CD14-positive monocyte (primary cell): ENCODE measurements at regions not wholly inside any gene's neighbourhood (a gene's known extent, or its start where the extent isn't known, plus 50 kb on each side); places are given as distances from the start of the nearest gene placed in this dataset.

Experiments
- DNase-seq, 3 donors: peaks; one replicate each; pipeline ENCODE4 v3.0.0-alpha.2; 2011 to 2022
- H2AFZ ChIP-seq: 2 replicates; pipeline ENCODE4 v1.6.0; 2012; ENCODE audit warnings: mild to moderate bottlenecking, low read depth, low read length, inconsistent platforms; ENCODE audit not compliant: insufficient read depth, poor library complexity, severe bottlenecking
- H3K27ac ChIP-seq, 2 donors: 1 replicate in 1 of 2; 2 replicates in 1 of 2; pipeline ENCODE4 v1.5.1; 2012 to 2013; ENCODE audit warnings: low read length in 2 of 2, control low read depth in 1 of 2, inconsistent platforms in 1 of 2, low read depth in 1 of 2, mild to moderate bottlenecking in 1 of 2
- H3K27me3 ChIP-seq, 2 donors: one replicate each; pipeline versions ENCODE4 v1.6.0 to v1.6.1; 2011 to 2013; ENCODE audit warnings: low read length in 2 of 2; ENCODE audit not compliant: control insufficient read depth in 2 of 2, insufficient read depth in 2 of 2
- H3K36me3 ChIP-seq, 2 donors: replicated peaks in 1 of 2; 1 replicate in 1 of 2; 2 replicates in 1 of 2; pipeline versions ENCODE4 v1.5.1 to v1.6.1; 2012 to 2013; ENCODE audit warnings: low read length in 2 of 2, control low read depth in 1 of 2, inconsistent platforms in 1 of 2, mild to moderate bottlenecking in 1 of 2; ENCODE audit not compliant: insufficient read depth in 2 of 2, control insufficient read depth in 1 of 2
- H3K4me1 ChIP-seq, 2 donors: 1 replicate in 1 of 2; 2 replicates in 1 of 2; pipeline versions ENCODE4 v1.5.1 to v1.6.1; 2012 to 2013; ENCODE audit warnings: low read length in 2 of 2, control low read depth in 1 of 2, inconsistent platforms in 1 of 2, mild to moderate bottlenecking in 1 of 2, moderate library complexity in 1 of 2; ENCODE audit not compliant: insufficient read depth in 2 of 2, control insufficient read depth in 1 of 2
- H3K4me2 ChIP-seq: replicated peaks from 2 replicates; pipeline ENCODE3; 2012; ENCODE audit warnings: low read length, moderate library complexity, mild to moderate bottlenecking; ENCODE audit not compliant: poor library complexity, severe bottlenecking; ENCODE audit errors: extremely low read depth
- H3K4me3 ChIP-seq, 3 experiments: fragments of 200-600 bp in 1 of 3; sonication (generic) in 1 of 3; replicated peaks in 1 of 3; 1 replicate in 2 of 3; 2 replicates in 1 of 3; pipeline ENCODE4 v1.5.1; 2011 to 2013; ENCODE audit warnings: low read length in 3 of 3, mild to moderate bottlenecking in 3 of 3, control low read depth in 2 of 3, low read depth in 2 of 3, inconsistent platforms in 1 of 3, moderate library complexity in 1 of 3
- H3K79me2 ChIP-seq: 2 replicates; pipeline ENCODE4 v1.6.0; 2012; ENCODE audit warnings: mild to moderate bottlenecking, control low read depth, inconsistent platforms, low read length, moderate library complexity; ENCODE audit not compliant: insufficient read depth
- H3K9ac ChIP-seq: 2 replicates; pipeline ENCODE4 v1.6.0; 2017; ENCODE audit warnings: low read length, mild to moderate bottlenecking; ENCODE audit not compliant: insufficient read depth, poor library complexity, severe bottlenecking
- H3K9me3 ChIP-seq, 2 donors: replicated peaks in 1 of 2; 1 replicate in 1 of 2; 2 replicates in 1 of 2; pipeline versions ENCODE4 v1.5.1 to v1.6.1; 2012 to 2013; ENCODE audit warnings: low read length in 2 of 2, control low read depth in 1 of 2; ENCODE audit not compliant: control insufficient read depth in 1 of 2, insufficient read depth in 1 of 2
- H4K20me1 ChIP-seq: 2 replicates; pipeline ENCODE4 v1.6.0; 2012; ENCODE audit warnings: mild to moderate bottlenecking, low read length, control low read depth, moderate library complexity; ENCODE audit not compliant: insufficient read depth
- H3K27ac Mint-ChIP-seq, 7 donors: one replicate each; pipeline ENCODE4 v1.8.0; 2020; ENCODE audit warnings: mild to moderate bottlenecking in 7 of 7, mixed read lengths in 7 of 7, moderate library complexity in 6 of 7, inconsistent platforms in 2 of 7
- H3K27me3 Mint-ChIP-seq, 3 donors: one replicate each; pipeline ENCODE4 v1.8.0; 2021 to 2022; ENCODE audit warnings: low read depth in 3 of 3, mild to moderate bottlenecking in 3 of 3, mixed read lengths in 3 of 3, moderate library complexity in 3 of 3, inconsistent platforms in 1 of 3
- H3K36me3 Mint-ChIP-seq, 2 donors: one replicate each; pipeline ENCODE4 v1.8.0; 2020; ENCODE audit warnings: mixed read lengths in 2 of 2, inconsistent platforms in 1 of 2, mild to moderate bottlenecking in 1 of 2
- H3K4me1 Mint-ChIP-seq: one replicate; pipeline ENCODE4 v1.8.0; 2020; ENCODE audit warnings: mild to moderate bottlenecking, mixed read lengths
- H3K4me3 Mint-ChIP-seq, 2 donors: one replicate each; pipeline ENCODE4 v1.8.0; 2020; ENCODE audit warnings: mild to moderate bottlenecking in 2 of 2, mixed read lengths in 2 of 2, moderate library complexity in 1 of 2
- H3K9me3 Mint-ChIP-seq, 7 donors: one replicate each; pipeline ENCODE4 v1.8.0; 2020 to 2022; ENCODE audit warnings: mixed read lengths in 7 of 7, mild to moderate bottlenecking in 6 of 7, moderate library complexity in 6 of 7, inconsistent platforms in 2 of 7
- whole genome bisulfite sequencing: methylation state at CpG from one replicate; pipeline ENCODE4 v1.1.5; 2013; ENCODE audit warnings: missing lambda C conversion rate; ENCODE audit not compliant: insufficient coverage; 5-methylcytosine and 5-hydroxymethylcytosine counted together
- intact Hi-C, 2 donors: fragments of 100-400 bp; cut with micrococcal nuclease; formaldehyde crosslinking; loops; one replicate each; pipeline versions ENCODE4 v1.15.0 to v1.15.1; 2023
- TF ChIP-seq, protein P1 (sequence below): fragments of 200-600 bp; IDR thresholded peaks from one replicate; pipeline ENCODE4 v1.8.0; 2022; ENCODE audit warnings: antibody characterized with exemption, mild to moderate bottlenecking

DNA sequence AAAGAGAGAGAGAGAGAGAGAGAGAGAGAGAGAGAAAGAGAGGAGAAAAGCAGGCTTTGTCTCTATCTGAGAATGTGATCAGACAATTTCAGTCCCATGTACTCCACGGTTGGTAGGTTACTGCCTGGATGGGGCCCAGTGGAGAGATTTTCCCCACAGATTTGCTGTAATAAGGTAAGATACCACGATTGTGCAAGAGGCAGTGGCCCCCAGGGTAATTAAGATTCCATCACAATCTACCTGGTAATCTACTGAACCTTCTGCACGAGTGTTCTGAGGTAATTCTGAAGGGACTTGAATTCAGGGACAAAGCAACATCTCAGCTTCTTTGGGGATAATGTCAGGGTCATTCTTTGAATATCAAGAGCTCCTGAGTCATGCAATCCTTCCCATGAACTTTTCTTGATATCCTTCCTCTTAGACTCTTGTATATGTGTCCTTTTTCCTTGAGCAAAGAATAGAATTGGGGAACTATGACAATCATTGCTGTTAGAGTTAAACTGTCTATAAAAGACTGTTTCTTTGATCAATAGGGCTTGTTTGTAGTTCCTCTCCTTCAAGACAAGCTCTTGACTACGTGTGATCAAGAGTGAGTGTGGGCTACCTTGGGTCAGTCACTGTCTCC lies 306.6 kb downstream of the MAF start:
- Histone ChIP-seq H2AFZ (no peak overlapping the region), H3K79me2 (no peaks in the 10 kb centered on the region), H3K4me2 (no peak overlapping the region), H3K36me3 (no peaks in the 10 kb centered on the region), H3K9ac (no peak overlapping the region), H3K4me1 (peaks cover 24 to 25% of the 10 kb centered on the region in 2 donors), H3K27me3 (no peaks in the 10 kb centered on the region), H3K27ac (no peak overlapping the region), H3K9me3 (peaks cover 4 to 7% of the 10 kb centered on the region in 2 donors), H4K20me1 (no peaks in the 10 kb centered on the region), H3K4me3 (no peak overlapping the region)
- TF ChIP-seq, protein P1, sequence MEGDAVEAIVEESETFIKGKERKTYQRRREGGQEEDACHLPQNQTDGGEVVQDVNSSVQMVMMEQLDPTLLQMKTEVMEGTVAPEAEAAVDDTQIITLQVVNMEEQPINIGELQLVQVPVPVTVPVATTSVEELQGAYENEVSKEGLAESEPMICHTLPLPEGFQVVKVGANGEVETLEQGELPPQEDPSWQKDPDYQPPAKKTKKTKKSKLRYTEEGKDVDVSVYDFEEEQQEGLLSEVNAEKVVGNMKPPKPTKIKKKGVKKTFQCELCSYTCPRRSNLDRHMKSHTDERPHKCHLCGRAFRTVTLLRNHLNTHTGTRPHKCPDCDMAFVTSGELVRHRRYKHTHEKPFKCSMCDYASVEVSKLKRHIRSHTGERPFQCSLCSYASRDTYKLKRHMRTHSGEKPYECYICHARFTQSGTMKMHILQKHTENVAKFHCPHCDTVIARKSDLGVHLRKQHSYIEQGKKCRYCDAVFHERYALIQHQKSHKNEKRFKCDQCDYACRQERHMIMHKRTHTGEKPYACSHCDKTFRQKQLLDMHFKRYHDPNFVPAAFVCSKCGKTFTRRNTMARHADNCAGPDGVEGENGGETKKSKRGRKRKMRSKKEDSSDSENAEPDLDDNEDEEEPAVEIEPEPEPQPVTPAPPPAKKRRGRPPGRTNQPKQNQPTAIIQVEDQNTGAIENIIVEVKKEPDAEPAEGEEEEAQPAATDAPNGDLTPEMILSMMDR, result no peak
- peaks cover 27% of the 10 kb centered on the region for H3K4me1 Mint-ChIP-seq
- DNase-seq, result no peak
- no peak overlapping the region for H3K27ac Mint-ChIP-seq
- H3K9me3 Mint-ChIP-seq, result peaks cover 4 to 11% (median 7%) of the 10 kb centered on the region in 7 donors
- WGBS, result no CpG with 5 or more reads among the region's 4 CpGs
- intact Hi-C loops, result no loop called here
- no peaks in the 10 kb centered on the region for H3K36me3 Mint-ChIP-seq
- H3K4me3 Mint-ChIP-seq, result no peak overlapping the region
- peaks cover 3 to 7% (median 4%) of the 10 kb centered on the region in 3 donors for H3K27me3 Mint-ChIP-seq

DNA sequence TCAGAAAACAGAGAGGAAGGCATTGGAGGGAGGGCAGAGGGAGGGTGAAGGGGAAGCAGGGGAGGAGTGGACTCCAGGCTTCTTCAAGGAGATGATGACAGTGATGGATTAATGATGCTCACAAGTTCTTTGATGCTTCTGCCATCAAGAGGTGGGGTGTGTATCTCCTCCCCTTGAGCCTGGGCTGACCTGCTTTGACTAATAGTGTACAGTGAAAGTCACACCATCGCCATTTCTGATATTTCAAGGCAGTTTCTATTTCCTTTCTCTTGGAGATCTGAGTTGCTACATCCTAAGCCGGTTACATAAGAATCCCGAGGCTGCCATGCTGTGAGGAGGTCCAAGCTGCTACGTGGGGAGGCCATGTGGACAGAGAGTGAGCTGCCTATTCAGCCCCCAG lies 312.5 kb downstream of the MAF start:
- H3K9ac ChIP-seq, result no peak overlapping the region
- no peaks in the 10 kb centered on the region for H3K36me3 ChIP-seq
- H3K4me2 ChIP-seq, result no peak overlapping the region
- H3K4me3 Mint-ChIP-seq, result no peak overlapping the region
- intact Hi-C loops, result no loop called here
- no peak overlapping the region for H3K27ac ChIP-seq
- no peaks in the 10 kb centered on the region for H3K79me2 ChIP-seq
- WGBS, result no CpG with 5 or more reads among the region's 4 CpGs
- H3K9me3 Mint-ChIP-seq, result peaks cover 14 to 22% (median 16%) of the 10 kb centered on the region in 7 donors
- H3K4me3 ChIP-seq, result no peak overlapping the region
- no peaks in the 10 kb centered on the region for H3K27me3 ChIP-seq
- TF ChIP-seq, protein P1, result no peak
- H4K20me1 ChIP-seq, result no peaks in the 10 kb centered on the region
- H3K4me1 Mint-ChIP-seq, result peaks cover 20% of the 10 kb centered on the region
- no peak overlapping the region for H2AFZ ChIP-seq
- H3K27ac Mint-ChIP-seq, result no peak overlapping the region
- peaks cover 4 to 17% (median 5%) of the 10 kb centered on the region in 3 donors for H3K27me3 Mint-ChIP-seq
- H3K4me1 ChIP-seq, result peaks cover 13 to 16% of the 10 kb centered on the region in 2 donors
- no peak for DNase-seq
- H3K9me3 ChIP-seq, result peaks cover 15 to 18% of the 10 kb centered on the region in 2 donors
- H3K36me3 Mint-ChIP-seq, result peaks cover 0 to 4% of the 10 kb centered on the region in 2 donors
